Esophagus mucosa (tissue), 1 donor: ENCODE measurements at regions not wholly inside any gene's neighbourhood (a gene's known extent, or its start where the extent isn't known, plus 50 kb on each side); places are given as distances from the start of the nearest gene placed in this dataset.

Experiments used
- ATAC-seq: fragments of 200-7000 bp; cut with Tn5 transposase; one replicate; pipeline ENCODE4 v1.9.1; 2020
- donor health status: DM: yes; HTN: yes; CAD: no.

DNA sequence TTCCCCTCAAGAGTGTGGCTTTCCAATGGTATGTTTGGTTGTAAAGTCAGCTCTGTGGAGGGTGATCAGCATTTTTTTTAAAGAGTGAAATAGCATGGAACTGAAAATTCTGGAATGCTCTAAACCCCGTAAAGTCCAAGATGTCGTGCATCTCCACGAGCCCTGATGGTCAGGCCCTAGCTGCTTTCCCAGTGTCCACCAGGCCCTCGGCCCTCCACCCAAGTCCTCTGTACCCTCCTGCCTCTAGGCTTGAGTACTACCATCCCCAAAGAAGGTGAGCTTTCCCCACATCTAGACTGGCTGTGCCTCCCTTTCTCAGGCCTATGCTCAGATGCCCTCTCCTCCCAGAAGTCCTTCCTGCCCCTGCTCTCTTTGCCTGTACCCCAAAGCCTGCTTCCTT, 280.3 kb downstream of the GADD45G start:
- no peak for ATAC-seq

DNA sequence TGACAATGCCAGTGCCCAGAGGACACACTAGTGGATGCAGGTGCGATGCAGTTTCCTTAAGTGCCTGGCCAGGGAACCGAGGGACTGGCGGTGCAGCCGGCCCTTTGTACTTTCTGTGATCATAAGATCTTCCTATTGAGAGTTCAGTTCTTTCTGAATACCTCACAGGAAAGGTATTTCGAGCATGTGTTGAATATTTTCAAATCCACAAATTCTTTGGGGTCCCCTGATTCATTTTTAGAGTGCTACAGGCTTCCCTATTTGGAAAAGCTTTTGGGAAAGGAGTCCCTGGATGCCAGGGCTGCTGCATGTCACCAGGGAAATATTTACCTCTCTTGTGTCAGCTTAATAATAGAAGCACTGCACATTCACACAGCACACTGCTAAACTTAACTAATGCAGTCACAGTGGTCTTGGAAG, 281.5 kb downstream of the GADD45G start:
- no peak for ATAC-seq

DNA sequence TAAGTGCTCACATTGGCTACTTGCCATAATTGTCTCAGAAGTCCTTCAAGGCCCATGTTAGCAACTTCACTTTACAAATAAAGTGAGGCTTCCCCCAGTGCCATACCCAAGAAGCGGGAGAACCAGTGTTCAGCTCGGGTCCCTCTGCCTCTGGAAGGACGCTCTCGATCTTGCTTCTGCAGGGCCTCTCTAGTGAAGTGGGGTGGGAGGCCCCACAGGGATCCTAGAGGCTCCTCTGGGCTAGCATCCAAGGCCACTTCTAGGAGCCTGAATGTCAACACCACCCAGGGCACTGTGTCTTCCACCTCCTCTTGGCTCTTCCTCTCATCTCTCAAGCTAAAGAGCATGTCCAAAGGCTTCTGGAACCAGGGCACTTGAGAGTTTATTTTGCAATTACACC, 282.5 kb downstream of the GADD45G start:
- ATAC-seq, result no peak

GRCh38 chr9:89888233-89888632, 283.4 kb downstream of the GADD45G start:
- ATAC-seq, result no peak

- ATAC-seq, result no peak
Measured at GRCh38 chr9:89888677-89889076, 283.9 kb downstream of the GADD45G start.

GRCh38 chr9:89889865-89890264, 285.1 kb downstream of the GADD45G start:
- ATAC-seq, result no peak

- ATAC-seq, result no peak
Measured at GRCh38 chr9:89890326-89890980, 285.6 kb downstream of the GADD45G start.

DNA sequence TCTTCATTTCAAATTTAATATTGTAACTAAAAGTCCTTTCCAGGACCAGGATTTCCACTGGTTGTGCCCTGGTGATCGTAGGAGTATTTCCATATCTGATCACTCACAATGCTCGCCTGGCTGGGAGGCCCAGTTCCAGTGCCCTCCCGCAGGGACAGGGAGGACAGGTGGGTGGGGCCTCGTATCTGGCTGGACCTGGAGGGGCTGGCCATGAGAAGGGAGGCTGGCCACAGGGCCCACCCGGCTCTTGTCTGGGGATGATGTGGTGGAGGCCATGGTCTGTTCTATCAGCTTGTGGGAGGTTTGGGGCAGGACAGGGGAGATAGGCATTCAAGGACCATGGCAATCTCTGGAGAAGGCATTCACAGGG, 286.4 kb downstream of the GADD45G start:
- ATAC-seq, result no peak

DNA sequence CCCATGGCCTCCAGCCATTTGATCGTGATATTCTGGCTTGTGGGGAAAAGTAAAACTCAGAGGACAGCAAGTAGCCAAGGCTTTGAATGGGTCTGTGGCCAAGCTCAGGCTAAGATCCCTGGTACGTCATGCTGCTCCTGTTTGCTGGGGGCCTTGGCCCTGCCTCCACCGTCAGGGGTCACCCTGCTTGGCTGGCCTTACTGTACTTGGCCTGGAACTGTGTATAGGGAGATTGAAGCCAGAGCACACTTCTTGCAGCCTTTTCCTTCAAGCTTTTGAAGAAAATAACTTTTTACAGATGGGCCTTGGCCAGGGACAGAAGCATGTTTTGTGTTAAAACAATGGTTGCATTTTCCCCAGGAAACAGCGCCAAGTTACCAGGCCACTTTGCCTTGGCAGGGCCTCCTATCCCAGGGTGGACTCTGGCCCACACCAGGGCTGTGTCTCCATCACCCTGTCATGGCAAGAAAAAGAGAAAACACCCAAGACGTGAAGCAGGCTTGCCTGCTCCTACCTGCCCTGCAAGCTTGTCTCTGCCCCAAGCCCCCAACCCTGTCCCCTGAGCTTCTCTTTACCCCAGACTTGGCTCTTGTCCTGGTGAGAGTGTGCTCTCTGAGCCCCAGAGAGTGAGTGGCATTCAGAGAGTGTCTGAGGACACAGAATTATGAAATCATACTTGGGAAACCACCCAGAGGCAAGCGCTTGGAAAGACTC, 286.9 kb downstream of the GADD45G start:
- no peak for ATAC-seq

- ATAC-seq, result no peak
Measured at GRCh38 chr9:89892920-89893319, 288.1 kb downstream of the GADD45G start.

GRCh38 chr9:89893886-89894285, 289.1 kb downstream of the GADD45G start:
- ATAC-seq, result no peak

DNA sequence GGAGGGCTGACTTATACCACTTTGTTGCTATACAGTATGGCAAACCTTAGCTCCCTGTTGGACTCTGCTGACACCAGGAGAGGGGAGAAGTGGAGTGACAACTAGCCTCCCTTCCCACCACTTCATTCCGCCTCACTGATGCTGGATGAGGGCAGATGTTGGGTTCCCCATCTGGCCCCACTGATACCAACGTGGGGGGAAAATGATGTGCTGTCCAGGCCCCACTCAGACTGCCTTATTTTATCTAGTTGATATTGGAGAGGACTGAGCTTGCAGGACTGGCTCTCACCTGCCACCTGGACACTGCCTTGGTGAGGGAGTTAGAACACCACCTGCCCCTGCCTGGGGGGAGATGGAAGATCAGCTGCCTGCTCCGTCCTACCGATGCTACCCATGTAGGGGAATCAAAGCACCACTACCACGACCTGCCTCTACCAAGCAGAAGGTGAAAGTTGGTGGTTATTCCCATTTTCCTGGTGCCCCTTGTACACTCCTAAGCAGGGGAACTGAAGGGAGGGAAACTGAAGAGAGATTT, 292.1 kb downstream of the GADD45G start:
- ATAC-seq, result no peak

- ATAC-seq, result no peak
Measured at GRCh38 chr9:89899573-89899972, 294.8 kb downstream of the GADD45G start.

DNA sequence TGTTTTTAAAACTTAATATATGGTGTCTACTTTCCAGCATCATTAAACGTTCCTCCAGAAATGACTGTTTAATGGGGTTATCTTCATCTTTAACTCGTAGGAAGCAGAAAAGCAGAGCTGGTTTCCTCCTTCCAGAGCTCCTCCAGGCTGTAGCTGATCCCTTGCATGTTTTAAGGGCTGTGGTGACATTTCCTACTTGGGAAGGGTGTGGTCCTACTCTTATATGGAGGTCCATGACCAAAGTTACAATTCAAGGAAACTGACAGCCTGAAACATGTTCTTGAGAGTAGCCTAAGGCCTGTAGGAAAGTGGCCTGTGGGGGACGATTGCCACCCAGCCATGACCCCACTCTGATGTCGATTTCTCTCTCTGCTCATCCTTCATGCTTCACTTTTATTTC, 297.1 kb downstream of the GADD45G start:
- ATAC-seq, result no peak

DNA sequence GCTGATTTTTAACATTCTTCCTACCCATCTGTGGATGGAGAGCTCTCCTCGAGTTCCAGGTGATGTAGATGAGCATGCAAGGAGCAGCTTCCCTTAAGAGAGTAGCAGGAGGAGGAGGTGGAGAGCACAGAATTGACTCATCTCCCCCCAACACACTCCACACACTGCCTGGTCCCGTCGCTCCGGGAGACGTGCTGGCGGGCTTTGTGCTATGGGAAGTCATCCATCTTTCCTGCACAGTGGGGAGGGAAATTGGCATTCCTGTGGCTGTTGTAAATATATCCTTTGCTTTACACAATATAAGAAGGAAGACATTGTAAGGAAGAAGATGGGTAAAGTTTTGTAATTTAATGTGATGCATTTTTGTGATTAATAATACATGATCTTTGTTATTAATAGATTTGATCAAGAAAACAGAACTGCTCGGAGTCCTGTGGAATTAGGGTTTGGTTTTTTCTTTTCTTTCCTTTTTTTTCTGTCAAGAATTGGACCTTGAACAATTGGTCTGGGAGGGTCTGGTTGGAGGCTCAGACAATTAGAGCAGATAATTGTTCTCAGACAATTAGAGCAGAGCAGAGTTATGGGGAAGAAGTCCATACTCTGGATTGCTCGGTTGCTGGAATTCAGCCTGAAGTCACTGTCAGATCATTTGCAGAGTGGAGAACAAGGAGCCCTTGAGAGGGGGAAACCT, 297.8 kb downstream of the GADD45G start:
- no peak for ATAC-seq

DNA sequence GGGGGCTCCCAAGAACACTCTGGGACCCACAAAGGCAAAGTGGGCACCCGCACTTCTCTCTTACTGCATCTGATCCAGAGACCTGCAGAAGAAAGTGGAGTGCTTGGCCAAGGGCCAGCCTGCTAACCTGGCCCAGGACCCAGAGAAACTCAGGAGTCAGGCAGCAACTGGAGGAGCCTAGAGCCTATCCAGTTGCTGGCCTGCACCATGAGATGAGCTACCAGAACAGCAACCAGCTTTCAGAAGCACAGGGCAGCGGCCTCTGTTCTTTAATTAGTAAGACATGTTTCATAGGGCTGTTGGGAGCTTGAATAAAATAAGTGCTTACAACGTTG, 298.3 kb downstream of the GADD45G start:
- no peak for ATAC-seq

DNA sequence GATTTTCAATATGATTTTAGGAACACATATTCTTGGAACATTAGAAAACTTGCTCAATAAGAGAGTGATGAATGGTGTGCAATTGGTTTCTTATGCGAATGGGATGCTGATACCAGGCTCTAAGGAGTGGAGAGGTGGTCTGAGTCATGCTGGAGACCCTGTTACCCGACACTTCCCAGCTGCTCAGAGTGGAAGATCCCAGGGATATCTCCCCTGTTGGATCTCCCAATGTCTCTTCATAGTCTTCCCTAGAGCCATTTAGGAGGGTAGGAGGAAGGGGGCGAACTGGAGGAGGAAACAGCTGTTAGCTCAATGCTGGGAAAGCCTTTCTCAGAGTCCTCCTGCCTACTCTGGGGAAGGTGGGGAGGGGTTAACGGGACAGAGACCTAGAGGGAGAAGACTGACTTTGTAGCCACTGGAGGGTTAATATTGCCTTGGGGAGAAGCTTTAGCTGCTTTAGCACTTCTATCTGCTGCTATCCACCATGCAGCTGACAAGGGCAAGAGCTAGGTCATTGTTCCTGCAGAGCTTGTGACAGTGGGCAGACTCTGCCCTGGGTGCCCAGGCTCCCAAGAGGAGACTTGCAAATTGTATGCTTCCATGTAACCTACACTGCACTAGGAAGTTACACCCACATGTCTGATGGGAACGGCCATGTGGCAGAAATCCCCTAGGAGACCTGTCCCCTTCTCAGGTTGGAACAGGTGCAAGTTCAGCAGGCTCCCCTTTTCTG, 301.0 kb downstream of the GADD45G start:
- ATAC-seq, result no peak

GRCh38 chr9:89911721-89912604, 307.2 kb downstream of the GADD45G start:
- no peak for ATAC-seq

DNA sequence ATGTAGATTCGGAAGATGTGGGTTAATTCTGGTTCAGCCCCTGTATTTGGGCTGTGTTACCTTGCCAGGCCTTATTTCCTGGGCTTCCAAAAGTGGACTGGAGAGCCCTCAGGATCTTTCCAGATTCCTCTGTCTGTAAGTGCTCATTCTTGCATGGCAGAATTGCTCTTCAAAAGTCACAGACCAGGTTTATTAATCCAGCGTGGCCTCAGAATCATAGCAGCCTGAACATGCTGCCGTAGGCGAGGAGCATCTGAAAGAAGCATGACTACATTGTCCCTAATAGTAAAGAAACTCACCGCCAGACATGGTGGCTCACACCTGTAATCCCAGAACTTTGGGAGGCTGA, 307.8 kb downstream of the GADD45G start:
- ATAC-seq, result no peak

GRCh38 chr9:89915187-89915586, 310.4 kb downstream of the GADD45G start:
- no peak for ATAC-seq

GRCh38 chr9:89916001-89916597, 311.3 kb downstream of the GADD45G start:
- ATAC-seq, result no peak

DNA sequence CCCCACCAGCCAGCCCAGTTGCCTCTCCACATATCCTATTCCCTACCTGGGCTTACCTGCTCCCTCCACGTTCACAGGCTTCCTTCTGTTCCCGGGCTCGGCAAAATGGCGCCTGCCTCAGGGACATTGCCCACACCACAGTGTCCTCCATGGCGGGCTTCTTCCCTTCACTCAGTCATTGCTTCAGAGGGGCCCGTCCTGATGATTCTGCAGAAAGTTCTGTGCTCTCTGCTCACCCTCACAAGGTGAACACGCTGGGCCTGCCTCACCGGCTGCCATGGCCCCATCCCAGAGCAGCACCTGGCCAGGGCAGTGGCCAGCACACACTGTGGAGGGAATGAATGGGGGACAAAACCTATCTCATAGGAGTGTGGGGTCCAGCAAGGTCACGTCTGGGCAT, 313.0 kb downstream of the GADD45G start:
- ATAC-seq, result no peak
